Ishikawa (cell line): ENCODE measurements at regions not wholly inside any gene's neighbourhood (a gene's known extent, or its start where the extent isn't known, plus 50 kb on each side); places are given as distances from the start of the nearest gene placed in this dataset.

Experiments
- CEBPB ChIP-seq: IDR thresholded peaks from 2 replicates; pipeline ENCODE4 v1.6.1; 2012
- CREB1 ChIP-seq: IDR thresholded peaks from 2 replicates; pipeline ENCODE4 v1.6.1; 2012; ENCODE audit warnings: low read depth
- EGR1 ChIP-seq: IDR thresholded peaks from 2 replicates; pipeline ENCODE4 v1.6.1; 2012
- EP300 ChIP-seq: IDR thresholded peaks from 2 replicates; pipeline ENCODE4 v1.6.1; 2012; ENCODE audit warnings: borderline replicate concordance
- FOXM1 ChIP-seq: IDR thresholded peaks from 2 replicates; pipeline ENCODE4 v1.6.1; 2012; ENCODE audit warnings: low read depth, borderline replicate concordance
- NFIC ChIP-seq: IDR thresholded peaks from 2 replicates; pipeline ENCODE4 v1.6.1; 2012
- RAD21 ChIP-seq: IDR thresholded peaks from 2 replicates; pipeline ENCODE4 v1.6.1; 2012; ENCODE audit warnings: low read depth
- TAF1 ChIP-seq: IDR thresholded peaks from 2 replicates; pipeline ENCODE4 v1.6.1; 2012; ENCODE audit warnings: low read depth, mild to moderate bottlenecking
- TCF12 ChIP-seq: IDR thresholded peaks from 2 replicates; pipeline ENCODE4 v1.6.1; 2012; ENCODE audit warnings: low read depth
- TEAD4 ChIP-seq: IDR thresholded peaks from 2 replicates; pipeline ENCODE4 v1.6.1; 2012
- YY1 ChIP-seq: IDR thresholded peaks from 2 replicates; pipeline ENCODE4 v1.6.1; 2012; ENCODE audit warnings: low read depth
- ZBTB7A ChIP-seq: IDR thresholded peaks from 2 replicates; pipeline ENCODE4 v1.6.1; 2012; ENCODE audit warnings: low read depth
- TF ChIP-seq, protein P1 (sequence below): IDR thresholded peaks from 2 replicates; pipeline ENCODE4 v1.6.1; 2012
- TF ChIP-seq, protein P2 (sequence below): IDR thresholded peaks from 2 replicates; pipeline ENCODE4 v1.6.1; 2012
- TF ChIP-seq, protein P3 (sequence below): IDR thresholded peaks from 2 replicates; pipeline ENCODE4 v1.6.1; 2012; ENCODE audit warnings: low read depth, mild to moderate bottlenecking

GRCh38 chr3:8341821-8342247 lies 159.8 kb upstream of the LMCD1 start:
- TF ChIP-seq, protein P1, sequence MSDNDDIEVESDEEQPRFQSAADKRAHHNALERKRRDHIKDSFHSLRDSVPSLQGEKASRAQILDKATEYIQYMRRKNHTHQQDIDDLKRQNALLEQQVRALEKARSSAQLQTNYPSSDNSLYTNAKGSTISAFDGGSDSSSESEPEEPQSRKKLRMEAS = no peak
- TF ChIP-seq TAF1 (no peak), YY1 (no peak), FOXM1 (no peak), ZBTB7A (no peak), NFIC (no peak), TEAD4 (no peak), EP300 (no peak), CREB1 (no peak), CEBPB (no peak), TCF12 (no peak), RAD21 (no peak), EGR1 (no peak)
- TF ChIP-seq, protein P2, sequence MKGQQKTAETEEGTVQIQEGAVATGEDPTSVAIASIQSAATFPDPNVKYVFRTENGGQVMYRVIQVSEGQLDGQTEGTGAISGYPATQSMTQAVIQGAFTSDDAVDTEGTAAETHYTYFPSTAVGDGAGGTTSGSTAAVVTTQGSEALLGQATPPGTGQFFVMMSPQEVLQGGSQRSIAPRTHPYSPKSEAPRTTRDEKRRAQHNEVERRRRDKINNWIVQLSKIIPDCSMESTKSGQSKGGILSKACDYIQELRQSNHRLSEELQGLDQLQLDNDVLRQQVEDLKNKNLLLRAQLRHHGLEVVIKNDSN = no peak
- TF ChIP-seq, protein P3, sequence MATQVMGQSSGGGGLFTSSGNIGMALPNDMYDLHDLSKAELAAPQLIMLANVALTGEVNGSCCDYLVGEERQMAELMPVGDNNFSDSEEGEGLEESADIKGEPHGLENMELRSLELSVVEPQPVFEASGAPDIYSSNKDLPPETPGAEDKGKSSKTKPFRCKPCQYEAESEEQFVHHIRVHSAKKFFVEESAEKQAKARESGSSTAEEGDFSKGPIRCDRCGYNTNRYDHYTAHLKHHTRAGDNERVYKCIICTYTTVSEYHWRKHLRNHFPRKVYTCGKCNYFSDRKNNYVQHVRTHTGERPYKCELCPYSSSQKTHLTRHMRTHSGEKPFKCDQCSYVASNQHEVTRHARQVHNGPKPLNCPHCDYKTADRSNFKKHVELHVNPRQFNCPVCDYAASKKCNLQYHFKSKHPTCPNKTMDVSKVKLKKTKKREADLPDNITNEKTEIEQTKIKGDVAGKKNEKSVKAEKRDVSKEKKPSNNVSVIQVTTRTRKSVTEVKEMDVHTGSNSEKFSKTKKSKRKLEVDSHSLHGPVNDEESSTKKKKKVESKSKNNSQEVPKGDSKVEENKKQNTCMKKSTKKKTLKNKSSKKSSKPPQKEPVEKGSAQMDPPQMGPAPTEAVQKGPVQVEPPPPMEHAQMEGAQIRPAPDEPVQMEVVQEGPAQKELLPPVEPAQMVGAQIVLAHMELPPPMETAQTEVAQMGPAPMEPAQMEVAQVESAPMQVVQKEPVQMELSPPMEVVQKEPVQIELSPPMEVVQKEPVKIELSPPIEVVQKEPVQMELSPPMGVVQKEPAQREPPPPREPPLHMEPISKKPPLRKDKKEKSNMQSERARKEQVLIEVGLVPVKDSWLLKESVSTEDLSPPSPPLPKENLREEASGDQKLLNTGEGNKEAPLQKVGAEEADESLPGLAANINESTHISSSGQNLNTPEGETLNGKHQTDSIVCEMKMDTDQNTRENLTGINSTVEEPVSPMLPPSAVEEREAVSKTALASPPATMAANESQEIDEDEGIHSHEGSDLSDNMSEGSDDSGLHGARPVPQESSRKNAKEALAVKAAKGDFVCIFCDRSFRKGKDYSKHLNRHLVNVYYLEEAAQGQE = no peak

DNA sequence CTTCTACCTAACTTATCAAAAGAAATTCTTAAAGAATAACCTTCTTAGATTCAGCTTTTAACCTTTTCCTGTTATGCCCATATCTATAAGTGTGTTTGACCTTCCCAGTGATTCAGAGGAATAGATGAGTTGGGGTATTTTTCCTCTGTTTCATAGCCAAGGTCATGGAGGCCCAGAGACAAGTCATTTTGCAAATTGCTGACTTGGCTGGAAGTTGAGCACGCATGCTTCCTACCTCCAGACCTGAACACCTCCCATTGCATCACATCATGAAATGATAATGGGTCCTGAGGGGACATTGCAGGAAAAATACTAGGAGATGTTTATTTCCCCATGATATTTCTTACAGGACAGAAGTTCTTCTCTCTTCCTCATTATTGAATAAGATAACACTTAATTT lies 158.6 kb upstream of the LMCD1 start:
- TF ChIP-seq CREB1 (no peak), EP300 (no peak), TEAD4 (no peak), FOXM1 (no peak), ZBTB7A (no peak), NFIC (no peak), EGR1 (no peak), TCF12 (no peak), CEBPB (no peak), YY1 (no peak), RAD21 (no peak), TAF1 (no peak)
- TF ChIP-seq, protein P3 = no peak
- TF ChIP-seq, protein P1 = no peak
- TF ChIP-seq, protein P2 = no peak

- no peak for TF ChIP-seq TAF1
- TF ChIP-seq, protein P1 = no peak
- no peak for TF ChIP-seq NFIC
- no peak for TF ChIP-seq TEAD4
- no peak for TF ChIP-seq YY1
- TF ChIP-seq, protein P3 = no peak
- no peak for TF ChIP-seq RAD21
- no peak for TF ChIP-seq EGR1
- TF ChIP-seq CREB1 = no peak
- no peak for TF ChIP-seq TCF12
- TF ChIP-seq FOXM1 = no peak
- TF ChIP-seq CEBPB = no peak
- TF ChIP-seq ZBTB7A = no peak
- TF ChIP-seq, protein P2 = no peak
- TF ChIP-seq EP300 = no peak
Observed at GRCh38 chr3:8345398-8345797, 156.2 kb upstream of the LMCD1 start.

GRCh38 chr3:8348076-8348475 lies 153.5 kb upstream of the LMCD1 start:
- TF ChIP-seq TAF1 (no peak), TCF12 (no peak), EGR1 (no peak), CREB1 (no peak), RAD21 (no peak)
- TF ChIP-seq, protein P1 = no peak
